Esophagus muscularis mucosa (tissue), 4 donors: ENCODE measurements at regions not wholly inside any gene's neighbourhood (a gene's known extent, or its start where the extent isn't known, plus 50 kb on each side); places are given as distances from the start of the nearest gene placed in this dataset.

Source experiments
- DNase-seq: peaks from one replicate; pipeline ENCODE4 v3.0.0-alpha.2; 2017; ENCODE audit errors: extremely low spot score
- H3K27ac ChIP-seq, 4 donors: fragments of 200-600 bp; sonication (generic); replicated peaks in 1 of 4; 1 replicate in 3 of 4; 2 replicates in 1 of 4; pipeline ENCODE4 v1.5.1; 2016 to 2019; ENCODE audit warnings: mild to moderate bottlenecking in 1 of 4
- H3K27me3 ChIP-seq, 4 donors: fragments of 200-600 bp; sonication (generic); one replicate each; pipeline versions ENCODE4 v1.5.1 to v1.6.0; 2016 to 2019
- H3K36me3 ChIP-seq, 4 donors: fragments of 200-600 bp; sonication (generic); one replicate each; pipeline ENCODE4 v1.5.1; 2016 to 2019
- H3K4me1 ChIP-seq, 4 donors: fragments of 200-600 bp; sonication (generic); one replicate each; pipeline ENCODE4 v1.5.1; 2016 to 2019
- H3K4me3 ChIP-seq, 4 donors: fragments of 200-600 bp; sonication (generic); 1 replicate in 2 of 4; 2 replicates in 2 of 4; pipeline ENCODE4 v1.5.1; 2016 to 2019; ENCODE audit warnings: mild to moderate bottlenecking in 4 of 4, moderate library complexity in 1 of 4
- H3K9me3 ChIP-seq, 4 donors: fragments of 200-600 bp; sonication (generic); 1 replicate in 3 of 4; 2 replicates in 1 of 4; pipeline ENCODE4 v1.5.1; 2016 to 2019
- EP300 ChIP-seq: sonication (generic); formaldehyde crosslinking; IDR thresholded peaks from one replicate; pipeline ENCODE4 v1.6.1; 2017; ENCODE audit warnings: antibody characterized with exemption
- POLR2A ChIP-seq: fragments of 450-650 bp; IDR thresholded peaks from one replicate; pipeline ENCODE4 v1.6.1; 2017; ENCODE audit warnings: antibody characterized with exemption, moderate library complexity, mild to moderate bottlenecking, low read depth
- POLR2AphosphoS5 ChIP-seq, 2 donors: sonication (generic); formaldehyde crosslinking; IDR thresholded peaks; one replicate each; pipeline ENCODE4 v1.6.1; 2017; ENCODE audit warnings: antibody characterized with exemption in 2 of 2
- WGBS: methylation state at CpG from one replicate; pipeline ENCODE4 v1.1.5; 2018; 5-methylcytosine and 5-hydroxymethylcytosine counted together
- intact Hi-C: fragments of 100-400 bp; cut with DNase I; formaldehyde crosslinking; loops from one replicate; pipeline ENCODE4 v1.15.1; 2023
- TF ChIP-seq, protein P1 (sequence below), 3 experiments: fragments of 200-600 bp in 2 of 3; fragments of 450-650 bp in 1 of 3; sonication (generic) in 2 of 3; IDR thresholded peaks; one replicate each; pipeline ENCODE4 v1.5.1; 2017 to 2019; ENCODE audit warnings: antibody characterized with exemption in 3 of 3, mild to moderate bottlenecking in 2 of 3, moderate library complexity in 1 of 3

DNA sequence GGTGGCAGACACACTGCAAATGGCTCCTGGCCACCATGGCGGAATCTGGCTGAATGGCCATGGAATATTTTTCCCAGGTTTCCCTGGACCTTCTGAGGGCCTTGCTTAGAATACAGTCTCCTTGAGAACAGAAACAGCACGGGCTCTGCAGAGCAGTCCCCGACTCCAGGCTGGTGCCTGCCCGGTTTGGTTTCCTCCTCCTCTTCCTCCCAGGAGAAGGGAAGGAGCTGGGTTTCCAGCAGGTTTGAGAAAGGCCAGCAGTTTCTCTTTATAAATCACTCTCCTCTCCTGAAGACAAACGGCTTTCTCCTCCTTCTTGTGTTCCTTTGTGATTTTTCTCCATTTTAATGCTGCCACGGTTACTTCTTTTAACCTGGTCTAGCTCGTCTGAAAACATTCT is 106.8 kb upstream of the RFLNA start:
- TF ChIP-seq POLR2AphosphoS5 (IDR thresholded peaks at IDR 0.05) (no peak), POLR2A (no peak)
- no peak for DNase-seq

DNA sequence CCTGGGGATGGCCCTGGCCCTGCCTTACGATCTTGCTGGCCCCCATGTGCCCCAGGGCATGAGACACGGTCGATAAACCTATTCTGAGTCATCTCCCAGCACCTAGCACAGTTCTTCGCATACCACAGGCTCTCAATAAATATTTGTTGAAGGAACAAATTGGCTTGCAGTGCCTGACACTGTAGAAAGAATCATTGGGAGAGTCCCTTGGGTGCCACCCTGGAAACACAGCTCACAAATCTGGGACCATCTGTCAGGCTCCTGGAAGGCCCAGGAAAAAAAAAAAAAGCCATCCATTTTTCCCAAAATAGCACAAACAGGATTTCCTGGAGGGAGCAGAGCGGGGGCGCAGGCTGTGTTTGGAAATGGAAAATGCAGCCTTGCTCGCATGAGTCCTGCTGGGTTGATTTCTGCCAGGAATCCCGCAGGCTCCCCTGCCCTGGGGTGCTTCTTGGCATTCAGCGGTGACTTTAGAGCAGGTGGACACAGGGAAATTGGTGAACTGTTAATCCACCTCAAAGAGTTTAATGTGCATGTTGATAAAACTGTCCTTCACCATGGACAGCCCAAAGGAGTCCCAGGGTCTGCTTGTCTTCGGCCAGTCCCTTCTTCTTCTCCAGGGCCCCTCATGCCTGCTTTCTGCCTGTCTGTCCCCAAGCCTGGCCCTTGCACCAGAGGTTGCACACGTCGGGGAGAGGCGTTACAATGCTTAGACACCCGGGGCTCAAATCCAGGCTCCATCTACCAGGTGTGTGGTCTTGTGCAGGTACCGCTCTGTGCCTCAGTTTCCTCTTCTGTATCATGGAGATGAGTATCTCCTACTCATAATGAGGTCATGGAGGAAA is 106.1 kb upstream of the RFLNA start:
- no peak for DNase-seq
- no peak for TF ChIP-seq POLR2AphosphoS5 (IDR thresholded peaks at IDR 0.05)
- no peak overlapping the region for H3K4me3 ChIP-seq
- H3K27ac ChIP-seq = no peak overlapping the region
- peaks cover 10 to 19% (median 13%) of the 10 kb centered on the region in 4 donors for H3K4me1 ChIP-seq
- WGBS = 78% methylated on average over 14 of the region's 15 CpGs
- no peaks in the 10 kb centered on the region for H3K27me3 ChIP-seq
- intact Hi-C loops = no loop called here
- H3K36me3 ChIP-seq = no peaks in the 10 kb centered on the region
- no peaks in the 10 kb centered on the region for H3K9me3 ChIP-seq

More for the DNA sequence above, 106.8 kb upstream of the RFLNA start:
- intact Hi-C loops = no loop called here
- WGBS = 69% methylated on average over 7 of the region's 7 CpGs
- Histone ChIP-seq H3K4me3 (no peak overlapping the region), H3K4me1 (peaks cover 10 to 19% (median 13%) of the 10 kb centered on the region in 4 donors), H3K27ac (no peak overlapping the region), H3K36me3 (no peaks in the 10 kb centered on the region), H3K27me3 (no peaks in the 10 kb centered on the region), H3K9me3 (no peaks in the 10 kb centered on the region)

DNA sequence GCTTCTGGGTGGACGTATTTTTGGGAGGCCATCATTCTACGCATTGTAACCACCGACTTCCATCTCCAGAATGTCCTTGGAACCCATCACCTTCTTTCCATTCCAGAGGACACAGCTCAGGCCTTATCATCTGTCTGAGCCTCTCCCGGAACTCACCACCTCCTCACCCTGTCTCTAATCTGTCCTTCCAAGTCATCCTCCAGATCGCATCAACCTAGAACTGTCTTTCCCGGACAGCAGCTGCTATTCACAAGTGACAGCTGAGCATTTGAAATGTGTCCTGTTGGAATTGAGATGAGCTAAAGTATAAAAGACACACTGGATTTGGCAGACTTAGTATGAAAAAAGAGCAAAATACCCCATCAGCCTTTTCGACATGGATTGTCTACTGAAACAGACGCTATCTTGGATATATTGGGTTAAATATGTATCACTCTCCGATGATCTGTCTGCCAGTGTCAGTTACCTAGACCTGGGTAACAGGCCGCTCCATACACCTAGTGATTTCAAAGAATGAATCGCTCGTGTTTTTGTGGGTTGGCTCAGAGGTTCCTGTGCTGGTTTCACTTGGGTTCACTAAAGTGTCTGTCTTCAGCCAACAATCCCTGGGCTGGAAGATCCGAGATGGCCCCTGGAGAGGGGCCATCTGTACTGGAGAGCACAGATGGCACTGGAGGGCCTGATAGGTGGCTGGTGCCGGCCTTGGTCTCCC is 104.4 kb upstream of the RFLNA start:
- no peak for TF ChIP-seq EP300
- TF ChIP-seq POLR2A = no peak
- TF ChIP-seq, protein P1, sequence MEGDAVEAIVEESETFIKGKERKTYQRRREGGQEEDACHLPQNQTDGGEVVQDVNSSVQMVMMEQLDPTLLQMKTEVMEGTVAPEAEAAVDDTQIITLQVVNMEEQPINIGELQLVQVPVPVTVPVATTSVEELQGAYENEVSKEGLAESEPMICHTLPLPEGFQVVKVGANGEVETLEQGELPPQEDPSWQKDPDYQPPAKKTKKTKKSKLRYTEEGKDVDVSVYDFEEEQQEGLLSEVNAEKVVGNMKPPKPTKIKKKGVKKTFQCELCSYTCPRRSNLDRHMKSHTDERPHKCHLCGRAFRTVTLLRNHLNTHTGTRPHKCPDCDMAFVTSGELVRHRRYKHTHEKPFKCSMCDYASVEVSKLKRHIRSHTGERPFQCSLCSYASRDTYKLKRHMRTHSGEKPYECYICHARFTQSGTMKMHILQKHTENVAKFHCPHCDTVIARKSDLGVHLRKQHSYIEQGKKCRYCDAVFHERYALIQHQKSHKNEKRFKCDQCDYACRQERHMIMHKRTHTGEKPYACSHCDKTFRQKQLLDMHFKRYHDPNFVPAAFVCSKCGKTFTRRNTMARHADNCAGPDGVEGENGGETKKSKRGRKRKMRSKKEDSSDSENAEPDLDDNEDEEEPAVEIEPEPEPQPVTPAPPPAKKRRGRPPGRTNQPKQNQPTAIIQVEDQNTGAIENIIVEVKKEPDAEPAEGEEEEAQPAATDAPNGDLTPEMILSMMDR (IDR thresholded peaks at IDR 0.05) = no peak
- TF ChIP-seq POLR2AphosphoS5 (IDR thresholded peaks at IDR 0.05) = no peak
- 96% methylated on average over 12 of the region's 14 CpGs for WGBS
- Histone ChIP-seq H3K4me3 (no peak overlapping the region), H3K9me3 (no peaks in the 10 kb centered on the region), H3K36me3 (no peaks in the 10 kb centered on the region), H3K27me3 (no peaks in the 10 kb centered on the region), H3K27ac (no peak overlapping the region), H3K4me1 (peaks cover 10 to 19% (median 13%) of the 10 kb centered on the region in 4 donors)
- intact Hi-C loops = no loop called here
- no peak for DNase-seq

DNA sequence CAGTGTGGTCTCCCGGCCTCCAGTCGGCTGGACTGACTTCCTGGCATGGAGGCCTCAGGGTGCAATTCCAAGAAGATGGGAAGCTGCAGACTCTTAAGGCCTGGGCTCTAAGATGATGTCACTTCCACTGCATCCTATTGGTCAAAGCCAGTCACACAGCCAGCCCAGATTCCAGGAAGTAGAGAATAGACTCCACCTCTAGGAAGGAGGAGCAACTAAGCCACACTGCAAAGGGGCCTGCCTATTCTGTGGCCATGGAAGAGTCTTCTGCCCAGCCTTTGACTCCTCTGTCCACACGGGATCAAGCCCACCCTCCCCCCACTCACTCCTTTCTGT is 103.9 kb upstream of the RFLNA start:
- intact Hi-C loops = no loop called here
- Histone ChIP-seq H3K27ac (no peak overlapping the region), H3K27me3 (no peaks in the 10 kb centered on the region), H3K4me1 (peaks cover 10 to 19% (median 13%) of the 10 kb centered on the region in 4 donors), H3K9me3 (peaks cover 0 to 1% (median 0%) of the 10 kb centered on the region in 4 donors), H3K4me3 (no peak overlapping the region), H3K36me3 (no peaks in the 10 kb centered on the region)
- TF ChIP-seq, protein P1 (IDR thresholded peaks at IDR 0.05) = no peak
- TF ChIP-seq POLR2AphosphoS5 (IDR thresholded peaks at IDR 0.05) (no peak), POLR2A (no peak), EP300 (no peak)
- WGBS = 90% methylated on average over 2 of the region's 3 CpGs
- DNase-seq = no peak

DNA sequence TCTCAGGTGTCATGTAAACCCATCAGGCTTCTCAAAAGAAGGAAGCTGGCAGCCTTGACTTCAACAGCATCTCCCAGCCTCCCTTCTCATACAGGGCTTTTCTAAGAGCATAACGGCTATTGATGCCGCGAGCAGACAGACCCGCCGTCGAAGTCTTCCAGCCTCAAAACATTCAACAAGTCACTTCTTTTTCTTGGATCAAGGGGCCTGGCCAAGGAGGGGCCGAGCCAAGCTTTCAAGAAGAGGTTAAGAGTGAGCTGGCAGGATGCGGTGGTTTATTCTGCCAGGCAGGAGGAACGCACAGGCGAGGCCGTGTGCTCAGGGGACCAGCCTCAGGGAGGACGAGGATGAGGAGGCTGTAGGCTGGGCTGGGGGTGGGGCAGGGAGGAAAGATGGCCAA is 102.9 kb upstream of the RFLNA start:
- TF ChIP-seq POLR2AphosphoS5 (IDR thresholded peaks at IDR 0.05) (no peak), EP300 (no peak), POLR2A (no peak)
- TF ChIP-seq, protein P1 (IDR thresholded peaks at IDR 0.05) = no peak
- DNase-seq = no peak
- Histone ChIP-seq H3K4me1 (peaks cover 10 to 19% (median 13%) of the 10 kb centered on the region in 4 donors), H3K27me3 (no peaks in the 10 kb centered on the region), H3K27ac (no peak overlapping the region), H3K4me3 (no peak overlapping the region), H3K9me3 (peaks cover 0 to 7% (median 3%) of the 10 kb centered on the region in 4 donors), H3K36me3 (no peaks in the 10 kb centered on the region)
- intact Hi-C loops = no loop called here
- WGBS = 77% methylated on average over 9 of the region's 12 CpGs
